Neural progenitor cell (in vitro differentiated cells): ENCODE measurements at regions not wholly inside any gene's neighbourhood (a gene's known extent, or its start where the extent isn't known, plus 50 kb on each side); places are given as distances from the start of the nearest gene placed in this dataset.

Source experiments
- DNase-seq: peaks from one replicate; pipeline ENCODE4 v3.0.0-alpha.2; 2016; ENCODE audit warnings: low spot score
- H2AFZ ChIP-seq: fragments of 200-600 bp; sonication (generic); replicated peaks from 2 replicates; pipeline ENCODE4 v1.6.1; 2016; ENCODE audit warnings: antibody characterized with exemption
- H3F3A ChIP-seq: fragments of 200-600 bp; sonication (generic); 2 replicates; pipeline ENCODE4 v1.6.1; 2016; ENCODE audit warnings: antibody characterized with exemption, low read depth
- H3K27ac ChIP-seq: fragments of 200-600 bp; sonication (generic); 2 replicates; pipeline ENCODE4 v1.5.1; 2016; ENCODE audit warnings: mild to moderate bottlenecking
- H3K27me3 ChIP-seq: fragments of 200-600 bp; sonication (generic); 2 replicates; pipeline ENCODE4 v1.6.1; 2016; ENCODE audit warnings: mild to moderate bottlenecking, moderate library complexity
- H3K36me3 ChIP-seq: fragments of 200-600 bp; sonication (generic); 2 replicates; pipeline ENCODE4 v1.5.1; 2016
- H3K4me1 ChIP-seq: fragments of 200-600 bp; sonication (generic); 2 replicates; pipeline ENCODE4 v1.6.1; 2016; ENCODE audit warnings: mixed run types
- H3K4me2 ChIP-seq: fragments of 200-600 bp; sonication (generic); 2 replicates; pipeline ENCODE4 v1.6.1; 2016
- H3K4me3 ChIP-seq: fragments of 200-600 bp; sonication (generic); 2 replicates; pipeline ENCODE4 v1.5.1; 2016
- H3K79me2 ChIP-seq: fragments of 200-600 bp; sonication (generic); 2 replicates; pipeline ENCODE4 v1.6.1; 2016; ENCODE audit warnings: low read depth
- H3K9ac ChIP-seq: fragments of 200-600 bp; sonication (generic); 2 replicates; pipeline ENCODE4 v1.6.1; 2016
- H3K9me3 ChIP-seq: fragments of 200-600 bp; sonication (generic); 2 replicates; pipeline ENCODE4 v1.5.1; 2016; ENCODE audit warnings: low read depth
- H4K20me1 ChIP-seq: fragments of 200-600 bp; sonication (generic); 2 replicates; pipeline ENCODE4 v1.6.1; 2016; ENCODE audit warnings: low read depth
- H3K27ac Mint-ChIP-seq: 3 replicates; pipeline ENCODE4 v1.8.0; 2021; ENCODE audit warnings: mixed read lengths
- H3K27me3 Mint-ChIP-seq: 2 replicates; pipeline ENCODE4 v1.8.0; 2022; ENCODE audit warnings: low read depth, mild to moderate bottlenecking, inconsistent platforms, moderate library complexity, mixed read lengths; ENCODE audit not compliant: insufficient read depth
- H3K36me3 Mint-ChIP-seq: 3 replicates; pipeline ENCODE4 v1.8.0; 2021; ENCODE audit warnings: mixed read lengths
- H3K4me1 Mint-ChIP-seq: 3 replicates; pipeline ENCODE4 v1.8.0; 2021; ENCODE audit warnings: mixed read lengths
- H3K4me3 Mint-ChIP-seq: 3 replicates; pipeline ENCODE4 v1.8.0; 2021; ENCODE audit warnings: mild to moderate bottlenecking, moderate library complexity, mixed read lengths
- H3K9me3 Mint-ChIP-seq: 3 replicates; pipeline ENCODE4 v1.8.0; 2020; ENCODE audit warnings: mixed read lengths
- CTCF ChIP-seq: fragments of 200-600 bp; sonication (generic); IDR thresholded peaks from 2 replicates; pipeline ENCODE4 v1.5.1; 2017; ENCODE audit warnings: antibody characterized with exemption, mild to moderate bottlenecking
- EZH2 ChIP-seq: fragments of 200-600 bp; sonication (generic); IDR thresholded peaks from 2 replicates; pipeline ENCODE4 v1.6.1; 2017; ENCODE audit warnings: antibody characterized with exemption, mild to moderate bottlenecking, moderate library complexity
- EZH2phosphoT487 ChIP-seq: fragments of 200-600 bp; sonication (generic); IDR thresholded peaks from 2 replicates; pipeline ENCODE4 v1.6.1; 2017; ENCODE audit warnings: antibody characterized with exemption

- H3K27me3 Mint-ChIP-seq, result no peaks in the 10 kb centered on the region
- no peaks in the 10 kb centered on the region for H3F3A ChIP-seq
- no peak overlapping the region for H3K27ac Mint-ChIP-seq
- no peaks in the 10 kb centered on the region for H3K27me3 ChIP-seq
- no peaks in the 10 kb centered on the region for H4K20me1 ChIP-seq
- TF ChIP-seq EZH2phosphoT487 (no peak), CTCF (no peak), EZH2 (no peak)
- H3K4me3 Mint-ChIP-seq, result no peak overlapping the region
- no peak overlapping the region for H3K4me2 ChIP-seq
- H3K36me3 Mint-ChIP-seq, result no peaks in the 10 kb centered on the region
- no peak overlapping the region for H3K4me3 ChIP-seq
- no peaks in the 10 kb centered on the region for H3K9me3 Mint-ChIP-seq
- H3K27ac ChIP-seq, result no peak overlapping the region
- H3K4me1 ChIP-seq, result no peaks in the 10 kb centered on the region
- DNase-seq, result no peak
- H3K36me3 ChIP-seq, result no peaks in the 10 kb centered on the region
- no peaks in the 10 kb centered on the region for H3K9me3 ChIP-seq
- H3K9ac ChIP-seq, result no peak overlapping the region
- H3K79me2 ChIP-seq, result no peaks in the 10 kb centered on the region
- no peak overlapping the region for H2AFZ ChIP-seq
- H3K4me1 Mint-ChIP-seq, result no peaks in the 10 kb centered on the region
Measured at GRCh38 chr14:42556551-42556950, 949.9 kb downstream of the LRFN5 start.

- no peak overlapping the region for H3K9ac ChIP-seq
- no peaks in the 10 kb centered on the region for H3K27me3 ChIP-seq
- no peak overlapping the region for H3K27ac ChIP-seq
- no peak overlapping the region for H2AFZ ChIP-seq
- H3K36me3 ChIP-seq, result no peaks in the 10 kb centered on the region
- no peak for DNase-seq
- no peaks in the 10 kb centered on the region for H3K27me3 Mint-ChIP-seq
- no peaks in the 10 kb centered on the region for H4K20me1 ChIP-seq
- no peak for TF ChIP-seq CTCF
- no peak for TF ChIP-seq EZH2
- TF ChIP-seq EZH2phosphoT487, result no peak
- no peak overlapping the region for H3K27ac Mint-ChIP-seq
- H3K4me1 ChIP-seq, result no peaks in the 10 kb centered on the region
- no peaks in the 10 kb centered on the region for H3F3A ChIP-seq
- H3K4me3 Mint-ChIP-seq, result no peak overlapping the region
- H3K4me2 ChIP-seq, result no peak overlapping the region
- H3K4me1 Mint-ChIP-seq, result no peaks in the 10 kb centered on the region
- no peaks in the 10 kb centered on the region for H3K36me3 Mint-ChIP-seq
- H3K4me3 ChIP-seq, result no peak overlapping the region
- no peaks in the 10 kb centered on the region for H3K9me3 ChIP-seq
- no peaks in the 10 kb centered on the region for H3K9me3 Mint-ChIP-seq
- H3K79me2 ChIP-seq, result no peaks in the 10 kb centered on the region
Measured at GRCh38 chr14:42555365-42555764, 948.7 kb downstream of the LRFN5 start.

- Mint-ChIP-seq H3K4me3 (no peak overlapping the region), H3K4me1 (no peaks in the 10 kb centered on the region), H3K27me3 (no peaks in the 10 kb centered on the region), H3K36me3 (no peaks in the 10 kb centered on the region), H3K27ac (no peak overlapping the region), H3K9me3 (no peaks in the 10 kb centered on the region)
- H3K4me2 ChIP-seq, result no peak overlapping the region
- H3K27ac ChIP-seq, result no peak overlapping the region
- DNase-seq, result no peak
- H3K9ac ChIP-seq, result no peak overlapping the region
- no peak for TF ChIP-seq EZH2
- no peak for TF ChIP-seq CTCF
- TF ChIP-seq EZH2phosphoT487, result no peak
- H3K36me3 ChIP-seq, result no peaks in the 10 kb centered on the region
- H2AFZ ChIP-seq, result no peak overlapping the region
- H3K4me3 ChIP-seq, result no peak overlapping the region
- H4K20me1 ChIP-seq, result no peaks in the 10 kb centered on the region
- no peaks in the 10 kb centered on the region for H3K79me2 ChIP-seq
- no peaks in the 10 kb centered on the region for H3K27me3 ChIP-seq
- H3F3A ChIP-seq, result no peaks in the 10 kb centered on the region
- no peaks in the 10 kb centered on the region for H3K9me3 ChIP-seq
- no peaks in the 10 kb centered on the region for H3K4me1 ChIP-seq
Measured at GRCh38 chr14:42554091-42554490, 947.4 kb downstream of the LRFN5 start.

GRCh38 chr14:42550310-42550709, 943.6 kb downstream of the LRFN5 start:
- no peak for DNase-seq
- H3K36me3 ChIP-seq, result no peaks in the 10 kb centered on the region
- Mint-ChIP-seq H3K27me3 (peaks cover 7% of the 10 kb centered on the region), H3K9me3 (no peaks in the 10 kb centered on the region), H3K4me3 (no peak overlapping the region), H3K36me3 (no peaks in the 10 kb centered on the region), H3K27ac (no peak overlapping the region), H3K4me1 (no peaks in the 10 kb centered on the region)
- TF ChIP-seq CTCF (no peak), EZH2phosphoT487 (no peak), EZH2 (no peak)
- H4K20me1 ChIP-seq, result no peaks in the 10 kb centered on the region
- H3K27ac ChIP-seq, result no peak overlapping the region
- H3K9ac ChIP-seq, result no peak overlapping the region
- H3F3A ChIP-seq, result no peaks in the 10 kb centered on the region
- no peak overlapping the region for H2AFZ ChIP-seq
- no peak overlapping the region for H3K4me3 ChIP-seq
- H3K79me2 ChIP-seq, result no peaks in the 10 kb centered on the region
- H3K4me1 ChIP-seq, result no peaks in the 10 kb centered on the region
- H3K4me2 ChIP-seq, result no peak overlapping the region
- H3K27me3 ChIP-seq, result no peaks in the 10 kb centered on the region
- H3K9me3 ChIP-seq, result no peaks in the 10 kb centered on the region
